CD4-positive, CD25-positive, alpha-beta regulatory T cell (primary cell): ENCODE measurements at regions not wholly inside any gene's neighbourhood (a gene's known extent, or its start where the extent isn't known, plus 50 kb on each side); places are given as distances from the start of the nearest gene placed in this dataset.

Experiments used
- ATAC-seq, 2 donors: fragments of 150-1000 bp; cut with Tn5 transposase; one replicate each; pipeline ENCODE4 v1.10.0; 2021; ENCODE audit warnings: low read depth in 2 of 2, moderate number of reproducible peaks in 2 of 2, moderate library complexity in 1 of 2
- DNase-seq, 3 donors: peaks; one replicate each; pipeline versions ENCODE4 v3.0.0 to v3.0.0-alpha.2; 2012 to 2022; ENCODE audit warnings: mixed read lengths in 1 of 3
- H3K27ac ChIP-seq: one replicate; pipeline ENCODE4 v1.7.0; 2013; ENCODE audit warnings: mild to moderate bottlenecking, low read length; ENCODE audit not compliant: insufficient read depth, poor library complexity, severe bottlenecking
- H3K27me3 ChIP-seq: one replicate; pipeline ENCODE4 v1.7.0; 2013; ENCODE audit warnings: low read length; ENCODE audit not compliant: control insufficient read depth, insufficient read depth
- H3K36me3 ChIP-seq: one replicate; pipeline ENCODE4 v1.7.0; 2013; ENCODE audit warnings: mild to moderate bottlenecking, low read length, moderate library complexity; ENCODE audit not compliant: control insufficient read depth, insufficient read depth
- H3K4me1 ChIP-seq: 2 replicates; pipeline ENCODE4 v1.7.0; 2013; ENCODE audit warnings: mild to moderate bottlenecking, low read length; ENCODE audit not compliant: insufficient read depth, control insufficient read depth, poor library complexity, severe bottlenecking
- H3K4me3 ChIP-seq: one replicate; pipeline ENCODE4 v1.7.0; 2013; ENCODE audit warnings: low read depth, mild to moderate bottlenecking, low read length, moderate library complexity
- H3K9me3 ChIP-seq, 2 experiments: 1 replicate in 1 of 2; 2 replicates in 1 of 2; pipeline ENCODE4 v1.7.0; 2013; ENCODE audit warnings: low read length in 2 of 2, mild to moderate bottlenecking in 1 of 2, moderate library complexity in 1 of 2; ENCODE audit not compliant: control insufficient read depth in 2 of 2
- H3K27ac Mint-ChIP-seq, 3 donors: one replicate each; pipeline ENCODE4 v1.8.0; 2020 to 2022; ENCODE audit warnings: mild to moderate bottlenecking in 3 of 3, mixed read lengths in 3 of 3, moderate library complexity in 2 of 3
- H3K27me3 Mint-ChIP-seq: one replicate; pipeline ENCODE4 v1.8.0; 2022; ENCODE audit warnings: mild to moderate bottlenecking, mixed read lengths
- H3K36me3 Mint-ChIP-seq: one replicate; pipeline ENCODE4 v1.8.0; 2020; ENCODE audit warnings: mixed read lengths
- H3K4me1 Mint-ChIP-seq, 4 donors: one replicate each; pipeline ENCODE4 v1.8.0; 2020 to 2022; ENCODE audit warnings: mixed read lengths in 4 of 4, mild to moderate bottlenecking in 1 of 4
- H3K4me3 Mint-ChIP-seq, 4 donors: one replicate each; pipeline ENCODE4 v1.8.0; 2020 to 2022; ENCODE audit warnings: mild to moderate bottlenecking in 4 of 4, mixed read lengths in 4 of 4, moderate library complexity in 3 of 4
- H3K9me3 Mint-ChIP-seq, 7 donors: one replicate each; pipeline ENCODE4 v1.8.0; 2020 to 2022; ENCODE audit warnings: mixed read lengths in 7 of 7, mild to moderate bottlenecking in 3 of 7, moderate library complexity in 2 of 7

- Mint-ChIP-seq H3K9me3 (peaks cover 0 to 2% (median 0%) of the 10 kb centered on the region in 7 donors), H3K36me3 (no peaks in the 10 kb centered on the region), H3K4me3 (no peak overlapping the region), H3K27ac (no peak overlapping the region), H3K4me1 (no peaks in the 10 kb centered on the region), H3K27me3 (peaks cover 4% of the 10 kb centered on the region)
- Histone ChIP-seq H3K9me3 (no peaks in the 10 kb centered on the region), H3K4me1 (no peaks in the 10 kb centered on the region), H3K36me3 (no peaks in the 10 kb centered on the region), H3K4me3 (no peak overlapping the region), H3K27ac (no peak overlapping the region), H3K27me3 (no peaks in the 10 kb centered on the region)
- DNase-seq (no peak), ATAC-seq (no peak)
Measured at GRCh38 chr6:22081709-22082108, 215.1 kb downstream of the PRL start.

- H3K4me1 Mint-ChIP-seq = no peaks in the 10 kb centered on the region
- ATAC-seq (no peak), DNase-seq (no peak)
- H3K36me3 Mint-ChIP-seq = no peaks in the 10 kb centered on the region
- H3K27me3 ChIP-seq = no peaks in the 10 kb centered on the region
- no peak overlapping the region for H3K4me3 Mint-ChIP-seq
- H3K36me3 ChIP-seq = no peaks in the 10 kb centered on the region
- no peak overlapping the region for H3K27ac ChIP-seq
- H3K9me3 Mint-ChIP-seq = peaks cover 0 to 2% (median 0%) of the 10 kb centered on the region in 7 donors
- H3K4me1 ChIP-seq = no peaks in the 10 kb centered on the region
- no peak overlapping the region for H3K4me3 ChIP-seq
- no peaks in the 10 kb centered on the region for H3K9me3 ChIP-seq
- H3K27me3 Mint-ChIP-seq = peaks cover 4% of the 10 kb centered on the region
- no peak overlapping the region for H3K27ac Mint-ChIP-seq
Measured at GRCh38 chr6:22082218-22082617, 214.6 kb downstream of the PRL start.

GRCh38 chr6:22083119-22083518 lies 213.7 kb downstream of the PRL start:
- peaks cover 0 to 4% (median 0%) of the 10 kb centered on the region in 7 donors for H3K9me3 Mint-ChIP-seq
- no peaks in the 10 kb centered on the region for H3K9me3 ChIP-seq
- no peaks in the 10 kb centered on the region for H3K36me3 ChIP-seq
- H3K4me1 ChIP-seq = no peaks in the 10 kb centered on the region
- ATAC-seq = no peak
- peaks cover 4% of the 10 kb centered on the region for H3K27me3 Mint-ChIP-seq
- no peak overlapping the region for H3K27ac ChIP-seq
- no peaks in the 10 kb centered on the region for H3K4me1 Mint-ChIP-seq
- no peaks in the 10 kb centered on the region for H3K27me3 ChIP-seq
- H3K36me3 Mint-ChIP-seq = no peaks in the 10 kb centered on the region
- H3K27ac Mint-ChIP-seq = no peak overlapping the region
- H3K4me3 ChIP-seq = no peak overlapping the region
- no peak overlapping the region for H3K4me3 Mint-ChIP-seq
- DNase-seq = no peak

- ATAC-seq (no peak), DNase-seq (no peak)
- Histone ChIP-seq H3K4me1 (no peaks in the 10 kb centered on the region), H3K36me3 (no peaks in the 10 kb centered on the region), H3K27ac (no peak overlapping the region), H3K9me3 (no peaks in the 10 kb centered on the region), H3K4me3 (no peak overlapping the region), H3K27me3 (no peaks in the 10 kb centered on the region)
- H3K36me3 Mint-ChIP-seq = no peaks in the 10 kb centered on the region
- H3K27me3 Mint-ChIP-seq = no peaks in the 10 kb centered on the region
- H3K4me3 Mint-ChIP-seq = peak overlapping the region in 1 of 4 donors; percentile 15
- peaks cover 0 to 4% (median 0%) of the 10 kb centered on the region in 7 donors for H3K9me3 Mint-ChIP-seq
- no peaks in the 10 kb centered on the region for H3K4me1 Mint-ChIP-seq
- H3K27ac Mint-ChIP-seq = no peak overlapping the region
Measured at GRCh38 chr6:22087960-22088706, 208.7 kb downstream of the PRL start.

GRCh38 chr6:22091424-22091948 lies 205.3 kb downstream of the PRL start:
- Histone ChIP-seq H3K27me3 (no peaks in the 10 kb centered on the region), H3K9me3 (no peaks in the 10 kb centered on the region), H3K4me1 (no peaks in the 10 kb centered on the region), H3K36me3 (no peaks in the 10 kb centered on the region), H3K4me3 (no peak overlapping the region), H3K27ac (no peak overlapping the region)
- Mint-ChIP-seq H3K4me1 (no peaks in the 10 kb centered on the region), H3K4me3 (no peak overlapping the region), H3K9me3 (peaks cover 0 to 3% (median 0%) of the 10 kb centered on the region in 7 donors), H3K27me3 (no peaks in the 10 kb centered on the region), H3K36me3 (no peaks in the 10 kb centered on the region), H3K27ac (no peak overlapping the region)
- ATAC-seq (no peak), DNase-seq (peak in 1 of 3 donors; percentile 7)

GRCh38 chr6:22095836-22096235 lies 201.0 kb downstream of the PRL start:
- no peaks in the 10 kb centered on the region for H3K36me3 ChIP-seq
- Mint-ChIP-seq H3K27me3 (no peaks in the 10 kb centered on the region), H3K4me3 (no peak overlapping the region), H3K9me3 (peaks cover 0 to 2% (median 0%) of the 10 kb centered on the region in 7 donors), H3K36me3 (no peaks in the 10 kb centered on the region), H3K4me1 (no peaks in the 10 kb centered on the region), H3K27ac (no peak overlapping the region)
- H3K27me3 ChIP-seq = no peaks in the 10 kb centered on the region
- no peaks in the 10 kb centered on the region for H3K4me1 ChIP-seq
- ATAC-seq (no peak), DNase-seq (no peak)
- H3K27ac ChIP-seq = no peak overlapping the region
- H3K9me3 ChIP-seq = no peaks in the 10 kb centered on the region
- no peak overlapping the region for H3K4me3 ChIP-seq

GRCh38 chr6:22098601-22099031 lies 198.2 kb downstream of the PRL start:
- Histone ChIP-seq H3K4me1 (no peaks in the 10 kb centered on the region), H3K4me3 (no peak overlapping the region), H3K27me3 (no peaks in the 10 kb centered on the region), H3K36me3 (no peaks in the 10 kb centered on the region), H3K27ac (no peak overlapping the region), H3K9me3 (no peaks in the 10 kb centered on the region)
- Mint-ChIP-seq H3K4me3 (no peak overlapping the region), H3K4me1 (no peaks in the 10 kb centered on the region), H3K9me3 (peaks cover 0 to 2% (median 0%) of the 10 kb centered on the region in 7 donors), H3K27ac (no peak overlapping the region), H3K27me3 (peaks cover 4% of the 10 kb centered on the region), H3K36me3 (no peaks in the 10 kb centered on the region)
- DNase-seq (no peak), ATAC-seq (no peak)

GRCh38 chr6:22099231-22099630 lies 197.6 kb downstream of the PRL start:
- no peaks in the 10 kb centered on the region for H3K4me1 ChIP-seq
- no peak for DNase-seq
- no peak overlapping the region for H3K27ac ChIP-seq
- Mint-ChIP-seq H3K27me3 (peaks cover 4% of the 10 kb centered on the region), H3K27ac (no peak overlapping the region), H3K4me3 (no peak overlapping the region), H3K36me3 (no peaks in the 10 kb centered on the region), H3K9me3 (peaks cover 0 to 2% (median 0%) of the 10 kb centered on the region in 7 donors), H3K4me1 (no peaks in the 10 kb centered on the region)
- no peaks in the 10 kb centered on the region for H3K9me3 ChIP-seq
- ATAC-seq = no peak
- H3K4me3 ChIP-seq = no peak overlapping the region
- no peaks in the 10 kb centered on the region for H3K27me3 ChIP-seq
- no peaks in the 10 kb centered on the region for H3K36me3 ChIP-seq
